ENCODE measurements at regions not wholly inside any gene's neighbourhood (a gene's known extent, or its start where the extent isn't known, plus 50 kb on each side); places are given as distances from the start of the nearest gene placed in this dataset.
"Not testable (repeated sequence)": the region's sequence is repeated elsewhere in the genome, so short reads cannot be mapped to it uniquely, and the experiment has no call there.

DNA sequence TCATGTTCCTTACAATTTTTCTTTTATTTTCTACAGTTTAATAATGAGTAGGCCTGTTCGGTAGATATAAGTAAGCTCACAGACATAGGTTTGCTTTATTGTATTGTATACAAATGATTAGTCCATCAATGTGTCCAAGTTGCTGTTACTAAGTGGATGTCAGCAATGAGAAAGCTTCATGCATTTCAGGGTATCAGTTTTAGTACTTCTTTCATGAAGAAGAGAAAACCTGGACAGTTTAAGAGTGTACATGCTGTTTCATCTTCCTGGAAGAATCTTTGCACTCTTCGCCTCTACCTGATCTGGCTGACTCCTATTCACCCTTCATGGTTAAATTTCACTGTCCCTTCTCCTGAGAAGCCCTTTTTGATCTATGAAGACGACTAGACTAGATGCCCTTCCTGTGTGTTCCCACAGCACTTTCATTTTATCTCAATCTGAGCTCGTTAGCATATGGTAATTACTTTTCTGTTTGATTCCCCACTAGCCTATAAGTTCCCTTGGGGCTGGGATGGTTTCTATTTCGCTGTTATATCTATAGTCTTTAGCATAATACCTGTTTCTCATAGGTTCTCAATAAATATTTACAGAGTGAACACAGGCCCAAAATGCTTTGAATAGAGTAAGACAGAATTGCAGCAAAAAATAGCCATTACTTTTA is 70.7 kb downstream of the CETN3 start:
- DNase-seq (ENCODE audit: low read depth, low spot score), result no peak

GRCh38 chr5:90337449-90338052 is 72.0 kb downstream of the CETN3 start:
- no peak for DNase-seq (ENCODE audit: low read depth, low spot score)

GRCh38 chr5:90336752-90337151 is 72.8 kb downstream of the CETN3 start:
- no peak for DNase-seq (ENCODE audit: low read depth, low spot score)

- DNase-seq (ENCODE audit: low read depth, low spot score), result no peak
Observed at GRCh38 chr5:90334741-90335140, 74.8 kb downstream of the CETN3 start.

GRCh38 chr5:90329911-90330310 is 79.6 kb downstream of the CETN3 start:
- no peak for DNase-seq (ENCODE audit: low read depth, low spot score)

DNA sequence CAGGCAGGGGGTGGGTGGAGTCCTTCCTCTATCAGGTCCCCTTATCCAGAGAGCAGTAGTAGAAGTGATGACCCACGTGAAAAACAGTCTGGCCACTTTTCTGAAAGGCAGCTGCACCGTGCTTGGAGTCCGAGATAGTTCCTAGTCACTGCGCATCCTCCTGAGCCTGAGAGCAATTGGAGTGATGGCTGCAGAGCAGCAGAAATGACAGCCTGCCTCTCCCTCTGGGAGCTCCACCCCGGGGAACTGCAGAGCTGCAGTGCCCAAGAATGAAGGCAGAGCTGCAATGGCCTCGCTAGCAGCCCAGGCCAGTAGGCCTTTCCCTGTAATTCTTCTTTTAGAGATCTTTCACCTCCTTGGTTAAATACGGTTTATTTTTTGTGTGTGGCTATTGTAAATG is 82.6 kb downstream of the CETN3 start:
- no peak for DNase-seq (ENCODE audit: low read depth, low spot score)

GRCh38 chr5:90325093-90325492 is 84.5 kb downstream of the CETN3 start:
- DNase-seq (ENCODE audit: low read depth, low spot score), result no peak

DNA sequence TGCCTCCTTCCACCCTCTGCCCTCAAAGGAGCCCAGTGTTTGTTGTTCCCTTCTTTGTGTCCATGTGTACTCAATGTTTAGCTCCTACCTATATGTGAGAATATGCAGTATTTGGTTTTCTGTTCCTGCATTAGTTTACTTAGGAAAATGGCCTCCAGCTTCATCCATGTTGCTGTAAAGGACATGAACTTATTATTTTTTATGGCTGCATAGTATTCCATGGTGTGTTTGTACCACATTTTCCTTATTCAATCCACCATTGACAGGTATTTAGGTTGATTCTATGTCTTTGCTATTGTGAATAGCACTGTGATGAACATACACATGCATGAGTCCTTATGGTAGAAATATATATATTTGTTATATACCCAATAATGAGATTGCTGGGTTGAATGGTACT is 89.2 kb downstream of the CETN3 start:
- DNase-seq (ENCODE audit: low read depth, low spot score), result not testable (repeated sequence)

DNA sequence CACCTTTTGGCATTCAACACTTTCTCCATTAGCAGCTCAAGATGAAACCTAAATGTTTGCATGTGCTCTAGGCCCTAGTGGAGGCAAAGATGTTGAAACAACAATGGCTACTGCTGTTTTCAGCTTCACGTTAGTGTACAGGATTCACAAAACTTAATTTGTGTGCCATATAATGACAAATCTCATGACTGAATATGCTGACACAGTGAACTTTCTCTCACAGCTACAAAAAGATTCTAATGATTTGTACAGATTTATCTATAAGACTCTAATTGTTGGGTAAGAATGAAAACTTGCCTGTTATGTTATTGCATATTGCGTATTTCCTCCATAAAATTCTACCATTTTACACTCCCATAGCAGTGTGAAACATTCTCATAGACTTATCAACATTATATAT is 97.5 kb downstream of the CETN3 start:
- no peak for DNase-seq (ENCODE audit: low read depth, low spot score)

DNA sequence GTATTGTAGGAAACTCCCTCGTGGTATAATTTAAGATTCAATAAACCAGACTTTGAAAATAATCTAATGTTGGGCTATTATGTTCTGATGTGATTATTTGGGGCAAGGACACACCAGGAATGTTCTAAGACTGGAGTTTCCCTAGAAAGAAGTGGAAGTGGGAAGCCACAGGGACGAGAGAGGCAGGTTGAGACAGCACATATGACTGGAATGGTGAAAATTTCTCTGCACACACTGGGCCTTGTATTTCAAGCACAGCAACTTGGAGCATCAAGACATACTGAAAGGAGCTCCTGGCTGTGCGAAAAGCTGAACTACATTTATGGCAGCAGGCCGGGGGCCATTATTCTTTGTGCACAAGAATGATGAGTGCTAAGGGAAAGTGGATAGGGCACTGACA is 98.2 kb downstream of the CETN3 start:
- DNase-seq (ENCODE audit: low read depth, low spot score), result no peak

DNA sequence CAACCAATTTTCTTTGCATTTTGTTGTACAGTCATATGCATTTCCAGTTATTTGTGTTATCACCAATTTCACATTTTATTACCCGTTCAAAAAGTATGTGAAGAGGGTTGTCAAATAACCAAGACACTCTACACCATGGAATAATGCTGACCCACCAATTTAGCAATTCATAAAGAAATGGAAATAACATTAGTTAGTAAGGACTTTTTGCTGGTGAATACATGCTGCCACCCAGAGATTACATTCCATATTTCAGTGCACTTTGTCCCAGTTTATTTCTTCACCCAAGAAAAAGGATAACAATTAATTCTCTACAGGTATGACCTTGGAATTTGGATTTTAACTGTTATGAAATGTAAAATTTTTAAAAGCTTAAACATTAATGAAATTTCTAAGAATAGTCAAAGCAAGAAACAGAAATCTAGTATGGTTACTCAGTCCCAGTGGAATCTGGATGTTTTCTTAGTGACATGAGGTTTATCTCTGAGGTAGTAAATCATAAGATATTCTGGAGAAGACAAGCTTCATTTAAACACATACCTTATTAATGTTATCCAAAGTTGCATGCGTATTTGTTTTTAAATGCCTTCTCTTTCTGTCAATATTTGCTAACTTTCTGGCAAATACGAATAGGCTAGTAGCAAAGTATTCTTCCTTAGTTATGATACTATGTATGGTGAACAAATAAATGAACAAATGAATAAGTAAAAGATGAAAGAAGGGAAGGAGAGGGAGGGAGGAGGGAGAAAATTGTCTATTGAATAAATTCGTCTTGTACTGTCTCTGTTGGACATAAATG is 100.6 kb downstream of the CETN3 start:
- DNase-seq (ENCODE audit: low read depth, low spot score), result no peak

GRCh38 chr5:90307782-90308181 is 101.8 kb downstream of the CETN3 start:
- no peak for DNase-seq (ENCODE audit: low read depth, low spot score)

DNA sequence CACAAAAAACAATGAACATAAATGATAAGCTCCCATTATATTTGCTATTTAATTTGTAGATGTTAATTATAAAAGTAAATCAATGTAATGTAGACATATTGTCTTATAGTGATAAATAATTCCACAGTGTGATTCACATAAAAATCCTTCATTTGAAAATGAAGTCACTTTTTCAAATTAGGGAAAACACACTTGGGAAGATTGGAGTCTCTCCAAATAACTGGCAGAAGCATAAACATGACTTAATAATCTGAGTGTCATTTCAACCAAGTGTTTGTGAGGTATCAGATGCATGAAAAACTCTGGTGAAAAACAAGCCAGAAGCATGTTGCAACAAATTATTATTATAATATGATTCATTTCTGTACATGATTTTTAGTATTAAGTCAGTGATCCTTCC is 102.2 kb downstream of the CETN3 start:
- no peak for DNase-seq (ENCODE audit: low read depth, low spot score)

DNA sequence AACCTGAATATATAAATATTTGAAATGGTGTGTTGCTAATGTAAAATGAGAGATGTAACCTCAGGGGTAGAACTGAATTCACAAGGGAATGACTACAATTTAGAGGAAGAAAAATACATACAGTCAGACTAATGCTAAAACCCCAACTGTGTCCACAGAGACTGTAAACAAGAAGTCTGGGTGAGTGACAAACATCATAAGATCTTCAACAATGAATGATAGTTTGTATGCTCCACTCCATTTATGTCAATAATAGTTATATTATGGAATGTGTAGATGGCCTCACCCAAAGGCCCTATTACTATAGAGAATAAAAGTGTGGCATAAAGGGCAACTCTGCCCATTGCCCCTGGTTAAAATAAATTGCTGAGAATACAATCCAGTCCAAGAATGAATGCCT is 102.9 kb downstream of the CETN3 start:
- DNase-seq (ENCODE audit: low read depth, low spot score), result no peak

DNA sequence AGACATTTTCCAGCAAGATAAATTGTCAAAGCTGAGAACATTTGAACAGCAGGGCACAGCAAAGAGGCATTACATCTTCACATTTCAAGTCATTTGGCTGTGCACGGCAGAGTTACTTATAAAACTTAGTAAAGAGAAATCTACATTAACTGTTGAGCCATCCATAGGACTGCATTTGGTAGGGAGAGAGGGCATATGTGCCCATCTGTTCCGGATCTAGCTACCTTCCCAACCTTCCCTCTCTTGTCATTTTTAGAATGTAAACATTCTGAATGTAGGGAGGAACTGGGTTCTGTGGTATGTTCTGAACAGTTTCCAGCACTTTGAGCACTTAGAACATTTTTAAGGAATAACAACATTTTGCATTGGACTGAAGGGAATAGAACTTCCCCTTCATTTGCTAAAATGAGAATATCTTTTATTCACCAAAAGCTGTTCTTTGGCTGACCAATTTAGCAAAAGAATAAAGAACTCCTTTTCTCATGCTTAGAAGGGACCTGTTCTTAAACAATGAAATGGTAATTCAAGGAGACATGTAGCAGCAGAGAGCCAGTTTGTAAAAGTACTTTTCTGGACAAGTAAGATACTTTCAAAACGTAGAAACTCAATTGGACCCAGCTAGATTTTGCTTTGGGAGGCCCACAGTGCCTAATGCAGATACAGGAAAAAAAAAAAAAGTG is 104.4 kb downstream of the CETN3 start:
- DNase-seq (ENCODE audit: low read depth, low spot score), result no peak

DNA sequence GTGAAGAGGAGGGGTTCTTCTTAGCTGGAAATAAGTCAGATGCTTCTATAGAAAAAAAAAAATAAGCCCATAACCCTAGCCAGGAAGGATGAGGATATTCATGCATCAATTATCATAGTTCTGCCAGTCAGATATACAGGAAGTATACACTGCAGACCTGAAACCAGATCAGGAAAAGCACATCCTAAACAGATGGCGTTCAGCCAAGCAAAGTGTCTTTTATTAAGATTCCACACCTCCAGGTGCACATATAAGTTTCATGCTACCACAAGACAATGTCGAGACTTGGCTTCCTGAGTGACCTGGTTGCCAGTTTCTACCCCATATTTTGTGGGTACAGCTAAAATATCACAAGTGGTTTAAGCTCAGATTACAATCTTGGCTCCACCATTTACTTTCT is 108.3 kb downstream of the CETN3 start:
- DNase-seq (ENCODE audit: low read depth, low spot score), result no peak

- DNase-seq (ENCODE audit: low read depth, low spot score), result no peak
Observed at GRCh38 chr5:90297045-90297764, 112.4 kb downstream of the CETN3 start.

- no peak for DNase-seq (ENCODE audit: low read depth, low spot score)
Observed at GRCh38 chr5:90294604-90295003, 115.0 kb downstream of the CETN3 start.

- DNase-seq (ENCODE audit: low read depth, low spot score), result peak; percentile 13
Observed at GRCh38 chr5:90293931-90294330, 115.6 kb downstream of the CETN3 start.

DNA sequence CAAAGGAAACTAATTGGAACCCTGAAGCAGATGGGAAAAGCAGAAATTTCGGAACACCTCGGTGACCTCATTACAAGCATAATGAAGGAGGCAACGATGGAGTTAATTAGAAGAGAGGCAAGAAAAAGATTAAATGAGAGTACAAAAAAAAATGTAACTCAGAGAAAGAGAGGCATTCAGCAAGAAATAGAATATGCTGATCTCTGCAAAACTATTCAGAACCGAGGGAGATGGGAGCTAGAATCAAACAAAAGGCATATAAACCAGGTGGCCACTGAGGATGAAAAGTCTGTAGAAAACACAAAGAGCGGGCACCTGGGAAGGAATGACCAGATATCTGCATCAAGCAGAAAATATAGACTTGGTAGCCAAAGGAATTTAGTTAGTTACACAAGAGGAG is 118.9 kb downstream of the CETN3 start:
- DNase-seq (ENCODE audit: low read depth, low spot score), result no peak

DNA sequence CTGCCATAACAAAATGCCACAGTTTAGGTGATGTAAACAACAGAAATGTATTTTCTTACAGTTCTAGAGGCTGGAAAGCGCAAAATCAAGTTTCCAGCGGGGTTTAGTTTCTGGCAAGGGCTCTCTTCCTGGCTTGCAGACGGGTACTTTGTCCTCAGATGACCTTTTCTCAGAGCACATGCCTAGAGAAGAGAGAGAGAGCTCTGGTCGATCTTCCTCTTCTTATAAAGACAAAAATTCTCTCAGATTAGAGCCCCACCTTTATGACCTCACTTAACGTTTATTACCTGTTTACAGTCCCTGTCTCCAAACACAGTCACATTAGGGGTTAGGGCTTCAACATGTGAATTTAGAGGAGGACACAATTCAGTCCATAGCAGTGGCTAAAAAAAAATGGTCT is 119.7 kb downstream of the CETN3 start:
- DNase-seq (ENCODE audit: low read depth, low spot score), result no peak

DNA sequence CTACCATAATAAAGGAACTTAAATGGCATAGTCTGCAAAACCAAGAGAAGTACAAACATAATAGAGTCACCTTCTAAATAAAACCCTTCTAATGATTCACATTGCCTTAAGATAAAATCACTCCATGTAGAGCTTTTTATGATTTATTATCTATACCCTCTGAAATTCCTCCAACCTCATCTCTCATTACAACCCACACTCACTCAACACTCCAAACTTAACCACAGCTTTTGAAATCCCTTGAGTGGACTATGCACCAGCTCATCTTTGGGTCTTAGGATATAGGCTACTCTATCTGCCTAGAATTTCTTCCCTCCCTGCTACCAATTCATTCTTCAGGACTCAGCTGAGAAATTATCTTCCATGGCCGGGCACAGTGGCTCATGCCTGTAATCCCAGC is 122.5 kb downstream of the CETN3 start:
- DNase-seq (ENCODE audit: low read depth, low spot score), result no peak

All from pulmonary artery endothelial cell (primary cell).